SU-DHL-6 (cell line): ENCODE measurements at regions not wholly inside any gene's neighbourhood (a gene's known extent, or its start where the extent isn't known, plus 50 kb on each side); places are given as distances from the start of the nearest gene placed in this dataset.

Experiments
- EZH2phosphoT487 ChIP-seq: fragments of 200-600 bp; sonication (generic), shearing (Covaris generic); conservative IDR thresholded peaks from 2 replicates; pipeline ENCODE4 v1.6.1; 2018; ENCODE audit warnings: mild to moderate bottlenecking, antibody characterized with exemption, low read length, moderate library complexity, mixed read lengths
- TF ChIP-seq, protein P1 (sequence below): fragments of 200-600 bp; sonication (generic); IDR thresholded peaks from one replicate; pipeline ENCODE4 v1.5.1; 2017; ENCODE audit warnings: antibody characterized with exemption, mild to moderate bottlenecking, low read length, moderate library complexity; ENCODE audit not compliant: insufficient read depth, poor library complexity, severe bottlenecking

DNA sequence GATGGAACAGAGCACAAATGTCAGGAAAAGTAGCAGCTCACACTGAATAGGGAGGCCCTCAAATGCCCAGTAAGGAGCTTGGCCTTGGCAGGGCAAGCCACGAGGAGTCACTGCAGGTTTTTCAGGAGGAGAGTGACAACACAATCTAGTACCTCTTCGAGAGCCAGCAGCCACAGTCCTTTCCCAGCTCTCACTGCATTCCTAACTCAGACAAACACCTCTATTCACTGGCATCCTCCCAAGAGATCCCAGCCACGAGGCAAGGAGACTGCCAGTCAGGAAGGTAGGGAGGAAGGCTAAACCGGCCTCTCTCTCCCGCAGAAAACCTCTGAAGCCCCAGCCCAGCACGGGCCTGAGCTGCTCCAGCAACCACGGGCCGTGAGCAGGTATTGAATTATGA is 146.0 kb upstream of the SMAD3 start:
- TF ChIP-seq, protein P1, sequence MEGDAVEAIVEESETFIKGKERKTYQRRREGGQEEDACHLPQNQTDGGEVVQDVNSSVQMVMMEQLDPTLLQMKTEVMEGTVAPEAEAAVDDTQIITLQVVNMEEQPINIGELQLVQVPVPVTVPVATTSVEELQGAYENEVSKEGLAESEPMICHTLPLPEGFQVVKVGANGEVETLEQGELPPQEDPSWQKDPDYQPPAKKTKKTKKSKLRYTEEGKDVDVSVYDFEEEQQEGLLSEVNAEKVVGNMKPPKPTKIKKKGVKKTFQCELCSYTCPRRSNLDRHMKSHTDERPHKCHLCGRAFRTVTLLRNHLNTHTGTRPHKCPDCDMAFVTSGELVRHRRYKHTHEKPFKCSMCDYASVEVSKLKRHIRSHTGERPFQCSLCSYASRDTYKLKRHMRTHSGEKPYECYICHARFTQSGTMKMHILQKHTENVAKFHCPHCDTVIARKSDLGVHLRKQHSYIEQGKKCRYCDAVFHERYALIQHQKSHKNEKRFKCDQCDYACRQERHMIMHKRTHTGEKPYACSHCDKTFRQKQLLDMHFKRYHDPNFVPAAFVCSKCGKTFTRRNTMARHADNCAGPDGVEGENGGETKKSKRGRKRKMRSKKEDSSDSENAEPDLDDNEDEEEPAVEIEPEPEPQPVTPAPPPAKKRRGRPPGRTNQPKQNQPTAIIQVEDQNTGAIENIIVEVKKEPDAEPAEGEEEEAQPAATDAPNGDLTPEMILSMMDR: no peak
- no peak for TF ChIP-seq EZH2phosphoT487
